ENCODE measurements at regions not wholly inside any gene's neighbourhood (a gene's known extent, or its start where the extent isn't known, plus 50 kb on each side); places are given as distances from the start of the nearest gene placed in this dataset.

- no peak for FAIRE-seq
- no peak overlapping the region for H2BK12ac ChIP-seq (ENCODE audit: low read depth, low read length)
- CTCF ChIA-PET (ENCODE audit: partially characterized antibody), result interaction anchor here (1.1 to 1.5 kb wide), 8 partner anchors 13 to 397 kb away, joined by 3 to 7 read pairs (median 3); no protein-coding TSS in a partner anchor
- TF ChIP-seq SP2 (IDR thresholded peaks at IDR 0.05; ENCODE audit: low read length), result no peak
- no peak for TF ChIP-seq ASH2L (IDR thresholded peaks at IDR 0.05; ENCODE audit: low read length)
- no peak for TF ChIP-seq PHF8 (conservative IDR thresholded peaks at IDR 0.05; ENCODE audit: low read depth, low read length)
- TF ChIP-seq MAX (IDR thresholded peaks at IDR 0.05), result no peak
These were observed 361.5 kb upstream of the CDH10 start for GRCh38 chr5:25006237-25006636.

More at GRCh38 chr5:25006237-25006636, 361.5 kb upstream of the CDH10 start:
- H3K4ac ChIP-seq (replicated peaks; ENCODE audit: insufficient read length, low read depth, low read length), result no peak overlapping the region
- no peak overlapping the region for H3K14ac ChIP-seq (ENCODE audit: insufficient read length)
- H3K79me1 ChIP-seq (ENCODE audit: low read depth, low read length), result no peaks in the 10 kb centered on the region
- no peaks in the 10 kb centered on the region for H4K20me1 ChIP-seq (replicated peaks in 1 of 2; ENCODE audit: control insufficient read depth in 1 of 2, insufficient read depth in 2 of 2, low read length in 2 of 2)
- H3K79me2 ChIP-seq (ENCODE audit: control insufficient read depth in 1 of 2, insufficient read depth in 2 of 2, low read length in 2 of 2), result no peaks in the 10 kb centered on the region
- no peaks in the 10 kb centered on the region for H3K27me3 ChIP-seq (replicated peaks in 1 of 4; ENCODE audit: control insufficient read depth in 3 of 4, extremely low read depth in 1 of 4, insufficient read depth in 3 of 4, low read length in 3 of 4)
- H3K23me2 ChIP-seq (ENCODE audit: low read depth, low read length), result no peaks in the 10 kb centered on the region
- WGBS, 2 experiments (ENCODE audit: extremely low coverage in 1 of 2, insufficient coverage in 1 of 2, insufficient read length in 1 of 2, insufficient replicate concordance in 2 of 2, low coverage in 1 of 2, low lambda C conversion rate in 2 of 2, missing lambda C conversion rate in 1 of 2), result 57% methylated on average over 4 of the region's 4 CpGs; no CpG with 5 or more reads in 1 of the 2 experiments
- no peak overlapping the region for H4K8ac ChIP-seq (ENCODE audit: extremely low read depth, insufficient read depth, low read length)
- no peak overlapping the region for H4K5ac ChIP-seq (ENCODE audit: insufficient read length, low read depth, low read length)
- H3K4me2 ChIP-seq (ENCODE audit: insufficient read depth in 1 of 2, low read depth in 2 of 2, low read length in 2 of 2), result no peak overlapping the region
- no peak overlapping the region for H3K56ac ChIP-seq (replicated peaks; ENCODE audit: insufficient read length, low read depth, low read length)
- H3K18ac ChIP-seq (ENCODE audit: extremely low read depth, low read length), result no peak overlapping the region
- no peak overlapping the region for H3K9ac ChIP-seq (replicated peaks in 1 of 4; ENCODE audit: extremely low read depth in 1 of 4, low read depth in 3 of 4, low read length in 3 of 4)
- no peak overlapping the region for H3K27ac ChIP-seq (ENCODE audit: low read depth, low read length)
- H2BK120ac ChIP-seq (replicated peaks; ENCODE audit: low read depth, low read length), result no peak overlapping the region
- POLR2A ChIA-PET (ENCODE audit: partially characterized antibody), result interaction anchor here (0.9 kb wide), 1 partner anchor 12 kb away, joined by 3 read pairs; no protein-coding TSS in a partner anchor
- no peak overlapping the region for H2AK5ac ChIP-seq (ENCODE audit: low read depth, low read length)
- H3K23ac ChIP-seq (ENCODE audit: insufficient read length), result no peak overlapping the region
- H2AFZ ChIP-seq (ENCODE audit: low read length), result no peak overlapping the region
- no peak for DNase-seq (ENCODE audit: low read depth in 1 of 2, low spot score in 2 of 2)
- no peak overlapping the region for H4K91ac ChIP-seq (replicated peaks; ENCODE audit: insufficient read length, low read length)
- no peak overlapping the region for H2BK5ac ChIP-seq (ENCODE audit: low read depth, low read length)
- no peak overlapping the region for H3K4me3 ChIP-seq (ENCODE audit: extremely low read depth in 1 of 4, insufficient read depth in 2 of 4, low read depth in 3 of 4, low read length in 4 of 4)
- H3K4me1 ChIP-seq (replicated peaks in 1 of 4; ENCODE audit: control insufficient read depth in 3 of 4, insufficient read depth in 4 of 4, low read length in 3 of 4), result no peaks in the 10 kb centered on the region
- no peak overlapping the region for H2BK15ac ChIP-seq (ENCODE audit: low read length)
- no peaks in the 10 kb centered on the region for H3K36me3 ChIP-seq (ENCODE audit: control insufficient read depth in 2 of 4, insufficient read depth in 4 of 4, low read length in 3 of 4)
- H3K9me3 ChIP-seq (ENCODE audit: insufficient read depth in 2 of 2, low read depth in 1 of 2, low read length in 1 of 2), result no peaks in the 10 kb centered on the region
- H2BK20ac ChIP-seq (ENCODE audit: low read length), result no peak overlapping the region

All from H1 (cell line).